ENCODE measurements at regions not wholly inside any gene's neighbourhood (a gene's known extent, or its start where the extent isn't known, plus 50 kb on each side); places are given as distances from the start of the nearest gene placed in this dataset.

GRCh38 chr21:34018910-34019309, 54.5 kb upstream of the MRPS6 start:
- TF ChIP-seq CTCF (IDR thresholded peaks at IDR 0.05) (no peak), POLR2A (IDR thresholded peaks at IDR 0.05) (no peak)

Measured in esophagus squamous epithelium (tissue), 4 donors.